Right lobe of liver (tissue), 4 donors: ENCODE measurements at regions not wholly inside any gene's neighbourhood (a gene's known extent, or its start where the extent isn't known, plus 50 kb on each side); places are given as distances from the start of the nearest gene placed in this dataset.

Experiments used
- CTCF ChIP-seq, 4 donors: fragments of 200-600 bp in 3 of 4; fragments of 450-650 bp in 1 of 4; IDR thresholded peaks; one replicate each; pipeline versions ENCODE4 v1.5.1 to v1.8.0; 2016 to 2022; ENCODE audit warnings: antibody characterized with exemption in 4 of 4, mild to moderate bottlenecking in 2 of 4
- POLR2A ChIP-seq: fragments of 450-650 bp; IDR thresholded peaks from one replicate; pipeline ENCODE4 v1.6.1; 2017; ENCODE audit warnings: antibody characterized with exemption, mild to moderate bottlenecking
- donor health status: DM: no; HTN: no; CAD: no.
- donor health status: DM: no; HTN: no; CAD: no.
- donor health status: DM: no; HTN: yes; CAD: no.

GRCh38 chr21:15139898-15140297, 75.1 kb upstream of the NRIP1 start:
- TF ChIP-seq POLR2A (no peak), CTCF (IDR thresholded peaks at IDR 0.05) (no peak)
